GM23338 (cell line): ENCODE measurements at regions not wholly inside any gene's neighbourhood (a gene's known extent, or its start where the extent isn't known, plus 50 kb on each side); places are given as distances from the start of the nearest gene placed in this dataset.

Experiments used
- ATAC-seq: fragments of 200-7000 bp; cut with Tn5 transposase; 3 replicates; pipeline ENCODE4 v1.9.1; 2020
- DNase-seq: peaks from one replicate; pipeline ENCODE4 v3.0.0-alpha.2; 2015; ENCODE audit warnings: low spot score
- H2AFZ ChIP-seq: fragments of 200-600 bp; sonication (generic); 2 replicates; pipeline ENCODE4 v1.8.0; 2016; ENCODE audit warnings: antibody characterized with exemption, mild to moderate bottlenecking, moderate library complexity
- H3F3A ChIP-seq: fragments of 200-600 bp; sonication (generic); replicated peaks from 2 replicates; pipeline ENCODE4 v1.8.0; 2017; ENCODE audit warnings: antibody characterized with exemption, mixed run types, low read depth
- H3K27ac ChIP-seq: fragments of 200-600 bp; sonication (generic); 2 replicates; pipeline ENCODE4 v1.6.1; 2016; ENCODE audit warnings: low read depth
- H3K27me3 ChIP-seq: fragments of 200-600 bp; sonication (generic); 2 replicates; pipeline ENCODE4 v1.8.0; 2016; ENCODE audit warnings: mild to moderate bottlenecking, mixed run types, moderate library complexity; ENCODE audit not compliant: insufficient read depth
- H3K36me3 ChIP-seq: fragments of 200-600 bp; sonication (generic); 2 replicates; pipeline ENCODE4 v1.8.0; 2016; ENCODE audit warnings: mild to moderate bottlenecking; ENCODE audit not compliant: insufficient read depth
- H3K4me1 ChIP-seq: fragments of 200-600 bp; sonication (generic); 2 replicates; pipeline ENCODE4 v1.8.0; 2016; ENCODE audit warnings: mild to moderate bottlenecking, moderate library complexity; ENCODE audit not compliant: insufficient read depth
- H3K4me2 ChIP-seq: fragments of 200-600 bp; sonication (generic); 2 replicates; pipeline ENCODE4 v1.7.1; 2017; ENCODE audit warnings: mixed run types
- H3K4me3 ChIP-seq: fragments of 200-600 bp; sonication (generic); 2 replicates; pipeline ENCODE4 v1.6.1; 2016; ENCODE audit warnings: mixed run types
- H3K79me2 ChIP-seq: fragments of 200-600 bp; sonication (generic); replicated peaks from 2 replicates; pipeline ENCODE4 v1.8.0; 2017; ENCODE audit warnings: mild to moderate bottlenecking; ENCODE audit not compliant: insufficient read depth
- H3K9me2 ChIP-seq: fragments of 200-600 bp; sonication (generic); 2 replicates; pipeline ENCODE4 v1.8.0; 2017; ENCODE audit not compliant: insufficient read depth
- H4K20me1 ChIP-seq: fragments of 200-600 bp; sonication (generic); replicated peaks from 2 replicates; pipeline ENCODE4 v1.8.0; 2017; ENCODE audit warnings: mild to moderate bottlenecking; ENCODE audit not compliant: insufficient read depth
- H3K27ac Mint-ChIP-seq: 2 replicates; pipeline ENCODE4 v1.8.0; 2020; ENCODE audit warnings: inconsistent platforms, mild to moderate bottlenecking, moderate library complexity, mixed read lengths
- H3K27me3 Mint-ChIP-seq: 3 replicates; pipeline ENCODE4 v1.8.0; 2022; ENCODE audit warnings: low read depth, mild to moderate bottlenecking, moderate library complexity, mixed read lengths, inconsistent platforms; ENCODE audit not compliant: insufficient read depth, poor library complexity
- H3K36me3 Mint-ChIP-seq: 3 replicates; pipeline ENCODE4 v1.8.0; 2021; ENCODE audit warnings: low read depth, mild to moderate bottlenecking, inconsistent platforms, moderate library complexity, mixed read lengths
- H3K4me1 Mint-ChIP-seq: 3 replicates; pipeline ENCODE4 v1.8.0; 2020; ENCODE audit warnings: mild to moderate bottlenecking, inconsistent platforms, mixed read lengths
- H3K4me3 Mint-ChIP-seq: 3 replicates; pipeline ENCODE4 v1.8.0; 2021; ENCODE audit warnings: moderate library complexity, mild to moderate bottlenecking, inconsistent platforms, mixed read lengths
- H3K9me3 Mint-ChIP-seq: 3 replicates; pipeline ENCODE4 v1.8.0; 2020; ENCODE audit warnings: moderate library complexity, mild to moderate bottlenecking, inconsistent platforms, mixed read lengths
- CREB1 ChIP-seq: fragments of 250-450 bp; sonication (Bioruptor Pico); IDR thresholded peaks from 2 replicates; pipeline ENCODE4 v1.5.0; 2020; ENCODE audit warnings: low read depth, mild to moderate bottlenecking, moderate library complexity
- CTCF ChIP-seq, 2 experiments: fragments of 200-600 bp in 1 of 2; sonication (generic) in 1 of 2; conservative IDR thresholded peaks; 2 replicates each; pipeline versions ENCODE4 v1.5.1 to v1.6.1; 2016 to 2017; ENCODE audit warnings: antibody characterized with exemption in 2 of 2, low read depth in 2 of 2, mild to moderate bottlenecking in 2 of 2, moderate library complexity in 1 of 2
- ETS1 ChIP-seq: IDR thresholded peaks from 2 replicates; pipeline ENCODE4 v1.6.1; 2016; ENCODE audit warnings: antibody characterized with exemption
- EZH2 ChIP-seq: fragments of 200-600 bp; sonication (generic); IDR thresholded peaks from one replicate; pipeline ENCODE4 v1.8.0; 2017; ENCODE audit warnings: antibody characterized with exemption, mild to moderate bottlenecking, low read depth; ENCODE audit not compliant: unreplicated experiment
- EZH2phosphoT487 ChIP-seq: fragments of 200-600 bp; sonication (generic); IDR thresholded peaks from one replicate; pipeline ENCODE4 v1.8.1; 2018; ENCODE audit warnings: antibody characterized with exemption; ENCODE audit not compliant: unreplicated experiment
- JUNB ChIP-seq: IDR thresholded peaks from one replicate; pipeline ENCODE4 v1.6.1; 2016; ENCODE audit warnings: antibody characterized with exemption; ENCODE audit not compliant: unreplicated experiment
- NANOG ChIP-seq: IDR thresholded peaks from 2 replicates; pipeline ENCODE4 v1.6.1; 2016; ENCODE audit warnings: antibody characterized with exemption, borderline replicate concordance
- POLR2AphosphoS5 ChIP-seq: IDR thresholded peaks from 2 replicates; pipeline ENCODE4 v1.6.1; 2016; ENCODE audit warnings: antibody characterized with exemption, low read depth
- STAT1 ChIP-seq: IDR thresholded peaks from one replicate; pipeline ENCODE4 v1.6.1; 2016; ENCODE audit warnings: antibody characterized with exemption; ENCODE audit not compliant: unreplicated experiment
- ZNF114 ChIP-seq: fragments of 250-450 bp; sonication (Bioruptor Pico); IDR thresholded peaks from 2 replicates; pipeline ENCODE4 v1.5.0; 2020; ENCODE audit warnings: mild to moderate bottlenecking, moderate library complexity
- ZNF331 ChIP-seq: fragments of 250-450 bp; sonication (Bioruptor Pico); IDR thresholded peaks from 2 replicates; pipeline ENCODE4 v1.5.0; 2020; ENCODE audit warnings: low read depth, mild to moderate bottlenecking, moderate library complexity
- TF ChIP-seq, protein P1 (sequence below): fragments of 250-450 bp; sonication (Bioruptor Pico); IDR thresholded peaks from 2 replicates; pipeline ENCODE4 v1.5.0; 2020; ENCODE audit warnings: mild to moderate bottlenecking, moderate library complexity
- TF ChIP-seq, protein P2 (sequence below): IDR thresholded peaks from one replicate; pipeline ENCODE4 v1.6.1; 2018; ENCODE audit warnings: antibody characterized with exemption; ENCODE audit not compliant: unreplicated experiment

DNA sequence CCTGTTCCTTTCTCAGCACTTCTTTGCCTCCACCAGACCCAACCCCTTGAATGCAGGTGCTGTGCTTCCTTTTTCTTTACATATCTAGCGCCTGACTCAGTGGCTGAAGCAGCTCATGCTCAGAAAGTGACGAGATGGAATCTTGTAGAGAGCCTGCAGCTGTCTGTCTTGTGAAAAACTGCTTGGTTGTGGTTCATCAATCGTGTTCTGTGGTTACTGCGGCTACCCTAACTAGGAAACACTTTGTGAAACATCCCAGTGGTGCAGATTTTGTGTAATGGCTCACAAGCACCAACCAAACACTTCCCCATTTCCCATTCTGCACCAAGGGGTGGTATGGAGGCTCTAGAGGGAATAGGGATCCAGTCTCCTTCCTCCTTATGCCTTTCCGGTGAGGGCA, 307.2 kb upstream of the MMADHC start:
- Mint-ChIP-seq H3K4me3 (no peak overlapping the region), H3K4me1 (peaks cover 7% of the 10 kb centered on the region), H3K27ac (no peak overlapping the region), H3K36me3 (no peaks in the 10 kb centered on the region), H3K9me3 (no peaks in the 10 kb centered on the region), H3K27me3 (no peaks in the 10 kb centered on the region)
- ATAC-seq (no peak), DNase-seq (no peak)
- no peaks in the 10 kb centered on the region for H3K79me2 ChIP-seq
- H3K9me2 ChIP-seq, result peaks cover 6% of the 10 kb centered on the region; the same call in 1 of the 2 replicates
- H3F3A ChIP-seq, result no peaks in the 10 kb centered on the region
- no peak overlapping the region for H3K27ac ChIP-seq
- no peaks in the 10 kb centered on the region for H4K20me1 ChIP-seq
- peaks cover 10% of the 10 kb centered on the region for H3K4me1 ChIP-seq
- TF ChIP-seq POLR2AphosphoS5, result no peak
- TF ChIP-seq EZH2, result no peak
- TF ChIP-seq CTCF (conservative IDR thresholded peaks at IDR 0.05; ENCODE audit: low read depth in 2 of 2), result no peak
- TF ChIP-seq ZNF114 (CRISPR knock-in tag), result no peak
- no peak for TF ChIP-seq ZNF331 (CRISPR knock-in tag)
- TF ChIP-seq, protein P1, sequence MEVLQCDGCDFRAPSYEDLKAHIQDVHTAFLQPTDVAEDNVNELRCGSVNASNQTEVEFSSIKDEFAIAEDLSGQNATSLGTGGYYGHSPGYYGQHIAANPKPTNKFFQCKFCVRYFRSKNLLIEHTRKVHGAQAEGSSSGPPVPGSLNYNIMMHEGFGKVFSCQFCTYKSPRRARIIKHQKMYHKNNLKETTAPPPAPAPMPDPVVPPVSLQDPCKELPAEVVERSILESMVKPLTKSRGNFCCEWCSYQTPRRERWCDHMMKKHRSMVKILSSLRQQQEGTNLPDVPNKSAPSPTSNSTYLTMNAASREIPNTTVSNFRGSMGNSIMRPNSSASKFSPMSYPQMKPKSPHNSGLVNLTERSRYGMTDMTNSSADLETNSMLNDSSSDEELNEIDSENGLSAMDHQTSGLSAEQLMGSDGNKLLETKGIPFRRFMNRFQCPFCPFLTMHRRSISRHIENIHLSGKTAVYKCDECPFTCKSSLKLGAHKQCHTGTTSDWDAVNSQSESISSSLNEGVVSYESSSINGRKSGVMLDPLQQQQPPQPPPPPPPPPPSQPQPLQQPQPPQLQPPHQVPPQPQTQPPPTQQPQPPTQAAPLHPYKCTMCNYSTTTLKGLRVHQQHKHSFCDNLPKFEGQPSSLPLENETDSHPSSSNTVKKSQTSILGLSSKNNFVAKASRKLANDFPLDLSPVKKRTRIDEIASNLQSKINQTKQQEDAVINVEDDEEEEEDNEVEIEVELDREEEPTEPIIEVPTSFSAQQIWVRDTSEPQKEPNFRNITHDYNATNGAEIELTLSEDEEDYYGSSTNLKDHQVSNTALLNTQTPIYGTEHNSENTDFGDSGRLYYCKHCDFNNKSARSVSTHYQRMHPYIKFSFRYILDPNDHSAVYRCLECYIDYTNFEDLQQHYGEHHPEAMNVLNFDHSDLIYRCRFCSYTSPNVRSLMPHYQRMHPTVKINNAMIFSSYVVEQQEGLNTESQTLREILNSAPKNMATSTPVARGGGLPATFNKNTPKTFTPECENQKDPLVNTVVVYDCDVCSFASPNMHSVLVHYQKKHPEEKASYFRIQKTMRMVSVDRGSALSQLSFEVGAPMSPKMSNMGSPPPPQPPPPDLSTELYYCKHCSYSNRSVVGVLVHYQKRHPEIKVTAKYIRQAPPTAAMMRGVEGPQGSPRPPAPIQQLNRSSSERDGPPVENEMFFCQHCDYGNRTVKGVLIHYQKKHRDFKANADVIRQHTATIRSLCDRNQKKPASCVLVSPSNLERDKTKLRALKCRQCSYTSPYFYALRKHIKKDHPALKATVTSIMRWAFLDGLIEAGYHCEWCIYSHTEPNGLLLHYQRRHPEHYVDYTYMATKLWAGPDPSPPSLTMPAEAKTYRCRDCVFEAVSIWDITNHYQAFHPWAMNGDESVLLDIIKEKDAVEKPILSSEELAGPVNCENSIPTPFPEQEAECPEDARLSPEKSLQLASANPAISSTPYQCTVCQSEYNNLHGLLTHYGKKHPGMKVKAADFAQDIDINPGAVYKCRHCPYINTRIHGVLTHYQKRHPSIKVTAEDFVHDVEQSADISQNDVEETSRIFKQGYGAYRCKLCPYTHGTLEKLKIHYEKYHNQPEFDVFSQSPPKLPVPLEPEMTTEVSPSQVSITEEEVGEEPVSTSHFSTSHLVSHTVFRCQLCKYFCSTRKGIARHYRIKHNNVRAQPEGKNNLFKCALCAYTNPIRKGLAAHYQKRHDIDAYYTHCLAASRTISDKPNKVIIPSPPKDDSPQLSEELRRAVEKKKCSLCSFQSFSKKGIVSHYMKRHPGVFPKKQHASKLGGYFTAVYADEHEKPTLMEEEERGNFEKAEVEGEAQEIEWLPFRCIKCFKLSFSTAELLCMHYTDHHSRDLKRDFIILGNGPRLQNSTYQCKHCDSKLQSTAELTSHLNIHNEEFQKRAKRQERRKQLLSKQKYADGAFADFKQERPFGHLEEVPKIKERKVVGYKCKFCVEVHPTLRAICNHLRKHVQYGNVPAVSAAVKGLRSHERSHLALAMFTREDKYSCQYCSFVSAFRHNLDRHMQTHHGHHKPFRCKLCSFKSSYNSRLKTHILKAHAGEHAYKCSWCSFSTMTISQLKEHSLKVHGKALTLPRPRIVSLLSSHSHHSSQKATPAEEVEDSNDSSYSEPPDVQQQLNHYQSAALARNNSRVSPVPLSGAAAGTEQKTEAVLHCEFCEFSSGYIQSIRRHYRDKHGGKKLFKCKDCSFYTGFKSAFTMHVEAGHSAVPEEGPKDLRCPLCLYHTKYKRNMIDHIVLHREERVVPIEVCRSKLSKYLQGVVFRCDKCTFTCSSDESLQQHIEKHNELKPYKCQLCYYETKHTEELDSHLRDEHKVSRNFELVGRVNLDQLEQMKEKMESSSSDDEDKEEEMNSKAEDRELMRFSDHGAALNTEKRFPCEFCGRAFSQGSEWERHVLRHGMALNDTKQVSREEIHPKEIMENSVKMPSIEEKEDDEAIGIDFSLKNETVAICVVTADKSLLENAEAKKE (CRISPR knock-in tag), result no peak
- no peak for TF ChIP-seq ETS1
- no peak for TF ChIP-seq CREB1
- no peak for TF ChIP-seq JUNB
- TF ChIP-seq EZH2phosphoT487, result no peak
- no peak for TF ChIP-seq STAT1
- TF ChIP-seq, protein P2, sequence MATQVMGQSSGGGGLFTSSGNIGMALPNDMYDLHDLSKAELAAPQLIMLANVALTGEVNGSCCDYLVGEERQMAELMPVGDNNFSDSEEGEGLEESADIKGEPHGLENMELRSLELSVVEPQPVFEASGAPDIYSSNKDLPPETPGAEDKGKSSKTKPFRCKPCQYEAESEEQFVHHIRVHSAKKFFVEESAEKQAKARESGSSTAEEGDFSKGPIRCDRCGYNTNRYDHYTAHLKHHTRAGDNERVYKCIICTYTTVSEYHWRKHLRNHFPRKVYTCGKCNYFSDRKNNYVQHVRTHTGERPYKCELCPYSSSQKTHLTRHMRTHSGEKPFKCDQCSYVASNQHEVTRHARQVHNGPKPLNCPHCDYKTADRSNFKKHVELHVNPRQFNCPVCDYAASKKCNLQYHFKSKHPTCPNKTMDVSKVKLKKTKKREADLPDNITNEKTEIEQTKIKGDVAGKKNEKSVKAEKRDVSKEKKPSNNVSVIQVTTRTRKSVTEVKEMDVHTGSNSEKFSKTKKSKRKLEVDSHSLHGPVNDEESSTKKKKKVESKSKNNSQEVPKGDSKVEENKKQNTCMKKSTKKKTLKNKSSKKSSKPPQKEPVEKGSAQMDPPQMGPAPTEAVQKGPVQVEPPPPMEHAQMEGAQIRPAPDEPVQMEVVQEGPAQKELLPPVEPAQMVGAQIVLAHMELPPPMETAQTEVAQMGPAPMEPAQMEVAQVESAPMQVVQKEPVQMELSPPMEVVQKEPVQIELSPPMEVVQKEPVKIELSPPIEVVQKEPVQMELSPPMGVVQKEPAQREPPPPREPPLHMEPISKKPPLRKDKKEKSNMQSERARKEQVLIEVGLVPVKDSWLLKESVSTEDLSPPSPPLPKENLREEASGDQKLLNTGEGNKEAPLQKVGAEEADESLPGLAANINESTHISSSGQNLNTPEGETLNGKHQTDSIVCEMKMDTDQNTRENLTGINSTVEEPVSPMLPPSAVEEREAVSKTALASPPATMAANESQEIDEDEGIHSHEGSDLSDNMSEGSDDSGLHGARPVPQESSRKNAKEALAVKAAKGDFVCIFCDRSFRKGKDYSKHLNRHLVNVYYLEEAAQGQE, result no peak
- TF ChIP-seq NANOG, result no peak
- H3K36me3 ChIP-seq, result no peaks in the 10 kb centered on the region
- H3K4me3 ChIP-seq, result no peak overlapping the region
- H3K27me3 ChIP-seq, result no peaks in the 10 kb centered on the region
- H3K4me2 ChIP-seq, result no peak overlapping the region
- H2AFZ ChIP-seq, result 0 out of 2 replicates have a peak overlapping the region, but pooled peaks have one; percentile 32
